ACC112 (cell line): ENCODE measurements at regions not wholly inside any gene's neighbourhood (a gene's known extent, or its start where the extent isn't known, plus 50 kb on each side); places are given as distances from the start of the nearest gene placed in this dataset.

Experiments
- H2AFZ ChIP-seq: fragments of 200-600 bp; sonication (generic); one replicate; pipeline ENCODE4 v1.6.0; 2017; ENCODE audit warnings: antibody characterized with exemption, low read length; ENCODE audit not compliant: unreplicated experiment
- H3K27ac ChIP-seq: fragments of 200-600 bp; sonication (generic); 2 replicates; pipeline ENCODE4 v1.5.1; 2014; ENCODE audit warnings: low read depth, mild to moderate bottlenecking, antibody characterized with exemption, low read length, moderate library complexity
- H3K27me3 ChIP-seq: fragments of 200-600 bp; sonication (generic); 2 replicates; pipeline ENCODE4 v1.6.1; 2014; ENCODE audit warnings: mild to moderate bottlenecking, antibody characterized with exemption, low read length, moderate library complexity, mixed read lengths; ENCODE audit not compliant: insufficient read depth
- H3K36me3 ChIP-seq: fragments of 200-600 bp; sonication (generic); 2 replicates; pipeline ENCODE4 v1.6.1; 2016; ENCODE audit warnings: mild to moderate bottlenecking, antibody characterized with exemption, low read length, moderate library complexity, mixed read lengths; ENCODE audit not compliant: insufficient read depth
- H3K4me1 ChIP-seq: fragments of 200-600 bp; sonication (generic); one replicate; pipeline ENCODE4 v1.6.1; 2016; ENCODE audit warnings: low read length, mixed read lengths; ENCODE audit not compliant: insufficient read depth, unreplicated experiment, control insufficient read depth
- H3K4me3 ChIP-seq: fragments of 200-600 bp; sonication (generic); 2 replicates; pipeline ENCODE4 v1.5.1; 2014; ENCODE audit warnings: mild to moderate bottlenecking, low read depth, low read length
- H3K79me2 ChIP-seq: fragments of 200-600 bp; sonication (generic); one replicate; pipeline ENCODE4 v1.6.0; 2016; ENCODE audit warnings: low read length; ENCODE audit not compliant: control insufficient read depth, unreplicated experiment, insufficient read depth

DNA sequence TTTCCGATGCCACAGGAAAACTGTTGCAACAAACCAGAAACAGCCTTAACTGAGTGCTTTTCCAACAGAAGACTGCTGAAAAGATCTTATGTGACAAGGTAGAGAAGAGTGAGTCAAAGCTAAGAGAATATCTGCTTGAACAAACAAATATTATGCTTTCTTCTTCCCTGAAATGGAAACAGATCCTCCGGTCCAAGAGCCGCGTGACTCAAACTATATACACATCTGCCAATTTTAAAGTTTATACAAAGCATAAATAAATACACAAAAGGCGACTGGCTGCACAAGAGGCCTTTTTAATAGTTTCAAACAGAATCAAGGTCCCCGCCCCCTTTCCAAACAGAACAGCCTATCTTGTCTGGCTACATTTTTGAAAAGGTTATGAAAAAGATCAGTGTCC is 329.7 kb upstream of the F9 start:
- Histone ChIP-seq H2AFZ (no peak overlapping the region), H3K4me1 (no peaks in the 10 kb centered on the region), H3K27ac (no peak overlapping the region), H3K4me3 (no peak overlapping the region), H3K79me2 (no peaks in the 10 kb centered on the region), H3K36me3 (no peaks in the 10 kb centered on the region), H3K27me3 (peaks cover 19% of the 10 kb centered on the region; the same call in 1 of the 2 replicates)

GRCh38 chrX:139200346-139200745 is 330.2 kb upstream of the F9 start:
- Histone ChIP-seq H3K27ac (no peak overlapping the region), H3K27me3 (peaks cover 22% of the 10 kb centered on the region; the same call in 1 of the 2 replicates), H3K4me3 (no peak overlapping the region)

DNA sequence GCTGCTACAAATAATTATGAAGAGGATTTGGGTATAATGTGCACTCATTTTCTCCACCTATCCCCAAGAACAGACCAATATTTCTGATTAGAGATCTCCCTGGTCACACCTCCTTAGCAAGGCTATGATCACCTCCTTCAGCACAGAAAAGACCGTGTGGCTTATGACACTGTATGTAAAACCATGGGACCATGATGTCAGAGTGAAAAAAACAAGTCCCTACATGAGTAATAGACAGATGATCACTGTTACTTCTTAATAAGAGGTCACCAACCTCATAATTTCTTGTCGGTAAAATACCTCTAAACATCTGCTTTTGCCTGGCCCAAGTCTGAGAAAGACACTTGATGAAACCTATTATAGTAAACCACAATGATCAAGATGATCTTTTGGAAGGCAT is 330.6 kb upstream of the F9 start:
- Histone ChIP-seq H3K36me3 (no peaks in the 10 kb centered on the region), H3K4me1 (no peaks in the 10 kb centered on the region), H3K79me2 (no peaks in the 10 kb centered on the region), H3K27me3 (peaks cover 17% of the 10 kb centered on the region; the same call in 1 of the 2 replicates), H3K27ac (no peak overlapping the region), H2AFZ (no peak overlapping the region), H3K4me3 (no peak overlapping the region)

More at GRCh38 chrX:139200346-139200745, 330.2 kb upstream of the F9 start:
- H3K79me2 ChIP-seq = no peaks in the 10 kb centered on the region
- H3K36me3 ChIP-seq = no peaks in the 10 kb centered on the region
- no peak overlapping the region for H2AFZ ChIP-seq
- H3K4me1 ChIP-seq = no peaks in the 10 kb centered on the region

DNA sequence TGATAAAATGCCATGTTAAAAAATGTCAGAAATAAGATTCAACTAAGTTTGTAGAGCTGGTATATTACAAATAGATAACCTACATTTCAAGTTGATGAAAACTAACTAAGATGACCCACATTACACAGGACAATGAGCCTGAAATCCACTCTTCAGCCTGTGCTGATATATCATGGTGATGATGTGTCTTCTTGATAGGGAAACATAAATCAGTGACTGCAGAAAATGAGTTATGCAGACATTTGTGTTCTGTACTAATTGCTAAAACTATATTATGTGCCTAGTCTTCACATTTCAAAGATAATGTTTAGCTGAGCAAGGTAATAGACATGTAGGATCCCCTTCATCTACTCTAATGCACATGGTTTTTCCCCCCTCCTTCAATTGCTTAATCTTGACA is 331.6 kb upstream of the F9 start:
- Histone ChIP-seq H3K36me3 (no peaks in the 10 kb centered on the region), H3K27me3 (peaks cover 16% of the 10 kb centered on the region; the same call in 1 of the 2 replicates), H3K27ac (no peak overlapping the region), H3K79me2 (no peaks in the 10 kb centered on the region), H2AFZ (no peak overlapping the region), H3K4me1 (no peaks in the 10 kb centered on the region), H3K4me3 (no peak overlapping the region)

DNA sequence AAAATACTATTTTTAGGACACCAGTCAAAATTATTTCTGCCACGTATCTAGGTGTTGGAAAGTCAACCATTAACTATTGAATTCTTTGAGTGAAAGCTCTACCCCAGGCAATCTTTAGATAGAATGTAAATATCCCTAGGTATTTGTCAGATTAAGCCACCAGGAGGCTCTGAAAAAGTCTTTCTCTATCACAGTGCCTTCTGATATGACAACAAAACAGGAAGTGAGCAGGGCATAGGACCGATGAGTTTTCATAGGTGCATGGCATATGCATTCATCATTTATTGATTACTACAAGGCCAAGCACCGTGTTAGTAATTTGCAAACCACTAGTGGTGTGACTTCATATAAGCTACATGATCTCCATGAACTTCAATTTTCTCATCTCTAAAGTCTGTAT is 333.6 kb upstream of the F9 start:
- Histone ChIP-seq H2AFZ (no peak overlapping the region), H3K27me3 (peaks cover 10% of the 10 kb centered on the region; the same call in 1 of the 2 replicates), H3K4me1 (no peaks in the 10 kb centered on the region), H3K79me2 (no peaks in the 10 kb centered on the region), H3K4me3 (no peak overlapping the region), H3K36me3 (no peaks in the 10 kb centered on the region), H3K27ac (no peak overlapping the region)

GRCh38 chrX:139194571-139195280 is 335.8 kb upstream of the F9 start:
- peak overlapping the region; percentile 57; the same call in 1 of the 2 replicates for H3K4me3 ChIP-seq

DNA sequence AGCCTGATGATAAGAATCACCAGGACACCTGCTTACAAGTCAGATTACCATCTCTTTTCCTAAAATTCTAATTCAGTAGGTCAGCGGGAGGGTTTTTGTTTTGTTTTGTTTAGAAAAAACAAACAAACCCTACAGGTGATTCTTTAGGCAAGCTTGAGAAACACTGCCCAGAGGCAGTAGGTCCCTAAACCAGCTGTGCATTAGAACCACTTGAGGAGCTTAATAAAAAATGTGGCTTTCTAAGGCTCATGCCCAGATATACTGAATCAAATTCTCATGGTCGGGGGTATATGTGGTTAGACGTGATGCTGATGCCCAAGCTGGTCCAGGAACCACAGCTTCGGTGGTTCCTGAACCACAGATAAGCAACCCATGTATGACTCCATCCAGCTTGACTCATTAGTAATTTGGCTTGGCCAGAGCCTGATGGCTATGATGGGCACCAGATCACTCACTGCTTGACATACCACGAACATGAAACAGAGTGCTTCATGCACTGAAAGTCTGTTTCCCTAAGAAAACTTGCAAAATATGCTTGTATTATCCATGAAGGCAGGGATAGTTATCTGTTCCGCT is 338.1 kb upstream of the F9 start:
- no peak overlapping the region for H3K27ac ChIP-seq
- no peaks in the 10 kb centered on the region for H3K36me3 ChIP-seq
- H3K4me1 ChIP-seq = no peaks in the 10 kb centered on the region
- H3K27me3 ChIP-seq = peaks cover 10% of the 10 kb centered on the region; the same call in 1 of the 2 replicates
- no peak overlapping the region for H2AFZ ChIP-seq
- H3K79me2 ChIP-seq = no peaks in the 10 kb centered on the region
- no peak overlapping the region for H3K4me3 ChIP-seq

More at GRCh38 chrX:139194571-139195280, 335.8 kb upstream of the F9 start:
- no peak overlapping the region for H3K27ac ChIP-seq
- H3K79me2 ChIP-seq = no peaks in the 10 kb centered on the region
- no peaks in the 10 kb centered on the region for H3K4me1 ChIP-seq
- no peak overlapping the region for H2AFZ ChIP-seq
- peaks cover 10% of the 10 kb centered on the region; the same call in 1 of the 2 replicates for H3K27me3 ChIP-seq
- H3K36me3 ChIP-seq = no peaks in the 10 kb centered on the region

DNA sequence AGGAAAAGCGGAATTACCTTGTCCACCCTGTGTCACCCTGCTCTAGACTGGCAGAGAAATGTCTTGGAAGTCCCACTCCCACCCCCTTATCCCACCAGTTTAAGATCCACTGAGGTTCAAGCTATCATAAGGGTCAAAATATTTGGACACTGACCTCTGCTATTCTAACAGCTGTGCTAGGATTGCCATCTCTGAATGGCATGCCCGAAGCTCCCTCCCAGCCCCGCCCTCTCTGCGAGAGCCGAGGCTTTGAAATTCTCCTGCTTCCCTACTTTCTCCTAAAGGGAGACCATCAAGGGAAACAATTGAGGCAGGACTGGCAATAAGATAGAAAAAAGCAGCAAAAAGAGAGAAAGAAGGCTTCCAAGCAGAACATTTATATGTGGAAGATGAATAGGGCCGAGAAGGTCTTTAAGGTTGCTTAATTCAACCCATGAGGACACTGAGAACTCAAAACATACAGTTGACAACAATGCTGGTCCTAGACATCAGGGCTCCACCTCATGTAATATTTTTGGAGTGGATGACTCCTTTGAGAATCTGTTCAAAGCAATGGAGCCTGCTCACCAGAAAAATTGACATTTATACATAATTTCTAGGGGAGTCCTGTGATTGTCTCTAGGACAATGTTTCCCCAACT is 338.7 kb upstream of the F9 start:
- Histone ChIP-seq H3K4me3 (no peak overlapping the region), H3K27ac (no peak overlapping the region), H3K27me3 (peaks cover 10% of the 10 kb centered on the region; the same call in 1 of the 2 replicates), H3K36me3 (no peaks in the 10 kb centered on the region), H3K4me1 (no peaks in the 10 kb centered on the region), H2AFZ (no peak overlapping the region), H3K79me2 (no peaks in the 10 kb centered on the region)

DNA sequence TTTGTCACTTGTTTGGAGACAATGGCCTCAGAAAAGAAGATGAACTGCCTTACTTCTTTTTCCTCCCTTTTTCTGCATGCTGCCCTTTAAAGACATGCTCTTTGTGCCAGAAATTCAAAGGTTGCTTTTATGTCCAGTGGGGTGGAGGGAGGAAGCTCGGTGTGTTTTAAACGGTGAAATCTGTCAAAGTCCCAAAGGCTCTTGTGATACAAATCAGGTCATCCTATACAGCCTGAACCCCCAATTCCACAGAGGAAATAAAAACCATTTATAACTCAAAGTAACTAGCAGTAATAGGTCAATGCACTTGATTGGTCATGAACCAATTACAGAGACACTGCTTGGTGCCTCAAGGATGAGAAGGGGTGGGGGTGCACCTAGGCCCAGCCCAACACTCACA is 339.3 kb upstream of the F9 start:
- no peaks in the 10 kb centered on the region for H3K36me3 ChIP-seq
- no peak overlapping the region for H2AFZ ChIP-seq
- H3K27me3 ChIP-seq = peaks cover 10% of the 10 kb centered on the region; the same call in 1 of the 2 replicates
- no peaks in the 10 kb centered on the region for H3K79me2 ChIP-seq
- no peak overlapping the region for H3K27ac ChIP-seq
- H3K4me1 ChIP-seq = no peaks in the 10 kb centered on the region
- no peak overlapping the region for H3K4me3 ChIP-seq

GRCh38 chrX:139187738-139188137 is 342.8 kb upstream of the F9 start:
- Histone ChIP-seq H3K27me3 (no peaks in the 10 kb centered on the region), H3K4me1 (no peaks in the 10 kb centered on the region), H3K79me2 (no peaks in the 10 kb centered on the region), H3K4me3 (no peak overlapping the region), H3K27ac (no peak overlapping the region), H2AFZ (no peak overlapping the region), H3K36me3 (no peaks in the 10 kb centered on the region)
